ACC112 (cell line): ENCODE measurements at regions not wholly inside any gene's neighbourhood (a gene's known extent, or its start where the extent isn't known, plus 50 kb on each side); places are given as distances from the start of the nearest gene placed in this dataset.
A peak's percentile ranks its signal among the peaks of the same experiment; 100 is the strongest.

ENCODE experiments used
- H2AFZ ChIP-seq: fragments of 200-600 bp; sonication (generic); one replicate; pipeline ENCODE4 v1.6.0; 2017; ENCODE audit warnings: antibody characterized with exemption, low read length; ENCODE audit not compliant: unreplicated experiment
- H3K27ac ChIP-seq: fragments of 200-600 bp; sonication (generic); 2 replicates; pipeline ENCODE4 v1.5.1; 2014; ENCODE audit warnings: low read depth, mild to moderate bottlenecking, antibody characterized with exemption, low read length, moderate library complexity
- H3K27me3 ChIP-seq: fragments of 200-600 bp; sonication (generic); 2 replicates; pipeline ENCODE4 v1.6.1; 2014; ENCODE audit warnings: mild to moderate bottlenecking, antibody characterized with exemption, low read length, moderate library complexity, mixed read lengths; ENCODE audit not compliant: insufficient read depth
- H3K36me3 ChIP-seq: fragments of 200-600 bp; sonication (generic); 2 replicates; pipeline ENCODE4 v1.6.1; 2016; ENCODE audit warnings: mild to moderate bottlenecking, antibody characterized with exemption, low read length, moderate library complexity, mixed read lengths; ENCODE audit not compliant: insufficient read depth
- H3K4me1 ChIP-seq: fragments of 200-600 bp; sonication (generic); one replicate; pipeline ENCODE4 v1.6.1; 2016; ENCODE audit warnings: low read length, mixed read lengths; ENCODE audit not compliant: insufficient read depth, unreplicated experiment, control insufficient read depth
- H3K4me3 ChIP-seq: fragments of 200-600 bp; sonication (generic); 2 replicates; pipeline ENCODE4 v1.5.1; 2014; ENCODE audit warnings: mild to moderate bottlenecking, low read depth, low read length
- H3K79me2 ChIP-seq: fragments of 200-600 bp; sonication (generic); one replicate; pipeline ENCODE4 v1.6.0; 2016; ENCODE audit warnings: low read length; ENCODE audit not compliant: control insufficient read depth, unreplicated experiment, insufficient read depth

DNA sequence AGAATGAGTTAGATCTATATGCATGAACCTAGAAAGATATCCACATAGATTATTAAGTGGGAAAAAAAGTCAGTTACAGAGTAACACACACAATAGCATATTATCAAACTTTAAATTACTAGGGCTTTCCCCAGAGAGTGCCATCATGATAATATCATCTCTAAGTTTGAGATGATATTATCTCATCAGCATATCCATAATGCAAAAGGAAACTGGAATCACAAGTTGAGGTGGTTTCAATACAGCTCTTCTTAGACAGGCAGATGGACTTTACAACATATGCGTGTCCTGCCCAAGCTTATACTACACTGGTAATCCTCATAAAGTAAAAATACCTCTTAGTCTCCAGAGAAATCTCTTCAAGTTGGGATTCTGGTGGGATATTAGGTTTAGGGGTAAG is 236.2 kb upstream of the SERP2 start:
- Histone ChIP-seq H3K4me1 (peaks cover 15% of the 10 kb centered on the region), H3K79me2 (no peaks in the 10 kb centered on the region), H3K4me3 (no peak overlapping the region), H3K27me3 (no peaks in the 10 kb centered on the region), H2AFZ (no peak overlapping the region), H3K36me3 (no peaks in the 10 kb centered on the region), H3K27ac (no peak overlapping the region)

DNA sequence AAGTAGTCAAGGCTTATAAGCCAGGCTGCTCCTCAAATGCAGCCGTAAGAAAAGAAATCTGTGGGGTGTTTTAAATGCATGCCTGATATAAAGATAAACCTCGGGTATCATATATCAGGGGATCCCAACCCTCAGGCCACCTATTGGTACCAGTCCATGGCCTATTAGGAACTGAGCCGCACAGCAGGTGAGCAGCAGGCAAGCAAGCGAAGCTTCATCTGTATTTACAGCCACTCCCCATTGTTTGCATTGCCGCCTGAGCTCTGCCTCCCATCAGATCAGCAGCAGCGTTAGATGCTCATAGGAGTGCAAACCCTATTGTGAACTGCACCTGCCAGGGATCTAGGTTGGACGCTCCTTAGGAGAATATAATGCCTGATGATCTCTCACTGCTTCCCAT is 233.5 kb upstream of the SERP2 start:
- Histone ChIP-seq H3K4me3 (no peak overlapping the region), H2AFZ (no peak overlapping the region), H3K27ac (no peak overlapping the region), H3K4me1 (peaks cover 19% of the 10 kb centered on the region), H3K36me3 (no peaks in the 10 kb centered on the region), H3K79me2 (no peaks in the 10 kb centered on the region), H3K27me3 (no peaks in the 10 kb centered on the region)

DNA sequence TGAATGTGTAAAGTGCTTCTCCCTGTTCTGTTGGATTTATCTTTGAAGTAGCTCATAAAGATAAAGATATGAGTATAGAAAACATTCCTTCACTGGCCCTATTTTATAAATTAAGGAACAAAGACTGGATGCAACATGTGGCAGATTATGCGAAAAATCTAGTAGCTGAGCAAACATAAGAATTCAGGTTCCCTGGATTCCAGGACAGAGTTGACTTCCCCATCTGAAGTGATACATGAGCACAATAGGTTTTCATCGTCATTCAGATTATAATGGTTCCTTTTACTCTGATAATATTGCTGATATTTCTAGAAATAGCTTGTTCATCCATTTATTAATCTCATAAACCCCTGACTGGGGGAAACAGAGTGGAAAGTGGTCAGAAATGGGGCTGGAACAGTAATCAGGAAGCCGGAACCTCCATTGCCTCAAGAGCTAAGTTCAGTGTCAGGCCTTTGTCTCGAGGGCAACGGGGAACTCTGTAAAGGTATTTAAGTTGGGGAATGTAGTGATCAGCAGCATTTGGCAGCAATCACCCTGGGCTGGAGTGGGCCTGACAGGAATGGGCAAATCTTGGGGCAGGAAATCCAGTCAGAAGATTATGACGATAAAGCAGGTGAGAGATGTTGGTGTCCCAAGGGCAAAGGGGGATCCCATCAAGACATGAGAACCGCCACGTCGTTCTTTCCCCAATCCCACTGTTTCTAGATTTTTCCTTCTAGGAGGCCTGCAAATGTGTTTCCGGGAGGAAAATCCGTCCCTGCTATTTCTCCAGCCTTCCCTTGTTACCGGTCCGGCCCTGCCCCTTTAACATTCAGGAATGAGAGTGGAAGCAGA is 232.5 kb upstream of the SERP2 start:
- peak overlapping the region; percentile 46 for H2AFZ ChIP-seq
- no peaks in the 10 kb centered on the region for H3K79me2 ChIP-seq
- no peaks in the 10 kb centered on the region for H3K36me3 ChIP-seq
- no peaks in the 10 kb centered on the region for H3K27me3 ChIP-seq
- H3K27ac ChIP-seq = peak overlapping the region; percentile 86
- H3K4me1 ChIP-seq = peaks cover 19% of the 10 kb centered on the region
- H3K4me3 ChIP-seq = peak overlapping the region; percentile 81

DNA sequence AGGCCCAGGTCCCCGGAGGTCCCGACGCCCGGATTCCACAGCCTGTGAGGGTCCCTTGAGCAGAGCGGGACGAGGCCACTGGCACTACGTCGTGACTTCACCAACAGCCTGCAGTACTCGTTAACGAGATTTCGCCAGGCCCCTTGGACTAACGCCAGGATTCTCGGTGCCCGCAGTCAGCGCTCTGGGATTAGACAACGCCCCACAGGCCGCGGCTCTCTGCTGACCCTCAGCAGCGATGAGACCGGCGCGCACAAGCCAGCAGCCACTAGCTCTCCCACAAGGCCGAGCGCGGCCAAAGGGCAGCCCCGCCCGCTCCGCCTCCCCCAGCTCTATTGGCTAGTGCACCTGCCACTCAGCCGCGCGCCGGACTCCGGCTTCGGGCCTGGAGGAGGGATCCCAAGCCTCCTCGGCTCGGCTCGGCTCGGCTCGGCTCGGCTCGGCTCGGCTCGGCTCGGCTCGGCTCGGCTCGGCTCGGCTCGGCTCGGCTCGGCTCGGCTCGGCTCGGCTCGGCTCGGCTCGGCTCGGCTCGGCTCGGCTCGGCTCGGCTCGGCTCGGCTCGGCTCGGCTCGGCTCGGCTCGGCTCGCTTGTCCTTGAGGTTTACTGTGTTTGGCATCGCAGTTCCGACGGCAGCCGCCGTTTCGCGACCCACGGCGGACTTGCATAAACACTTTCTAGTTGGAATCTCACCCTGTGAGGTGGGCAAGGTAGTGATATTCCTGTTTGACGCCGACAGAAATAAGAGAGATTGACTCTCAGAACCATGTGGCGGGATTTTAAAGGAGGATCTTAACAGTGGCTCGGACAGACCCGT is 231.7 kb upstream of the SERP2 start:
- H3K36me3 ChIP-seq = no peaks in the 10 kb centered on the region
- peak overlapping the region; percentile 86 for H3K27ac ChIP-seq
- peak overlapping the region; percentile 77 for H2AFZ ChIP-seq
- no peaks in the 10 kb centered on the region for H3K79me2 ChIP-seq
- H3K4me1 ChIP-seq = peaks cover 19% of the 10 kb centered on the region
- H3K4me3 ChIP-seq = peak overlapping the region; percentile 81
- no peaks in the 10 kb centered on the region for H3K27me3 ChIP-seq

DNA sequence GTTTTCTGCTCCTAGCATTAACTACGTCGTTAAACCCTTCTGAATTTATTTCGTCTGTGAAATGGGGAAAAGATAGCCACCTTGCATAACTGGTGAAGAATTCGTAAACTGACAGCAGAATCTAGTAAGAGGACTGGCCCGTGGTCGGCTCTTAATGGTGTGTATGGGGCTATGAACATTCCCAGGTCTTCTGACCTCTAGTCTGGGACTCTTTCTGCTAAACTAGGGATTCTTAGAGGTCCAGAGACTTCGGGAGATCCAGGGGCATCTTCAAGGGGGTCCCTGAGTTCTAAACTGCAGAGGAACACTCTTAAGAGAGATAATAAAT is 231.1 kb upstream of the SERP2 start:
- H3K4me1 ChIP-seq = peaks cover 19% of the 10 kb centered on the region
- H3K4me3 ChIP-seq = peak overlapping the region; percentile 74
- no peaks in the 10 kb centered on the region for H3K79me2 ChIP-seq
- H2AFZ ChIP-seq = peak overlapping the region; percentile 77
- 0 out of 2 replicates have a peak overlapping the region, but pooled peaks have one; percentile 31 for H3K27ac ChIP-seq
- no peaks in the 10 kb centered on the region for H3K27me3 ChIP-seq
- H3K36me3 ChIP-seq = no peaks in the 10 kb centered on the region

DNA sequence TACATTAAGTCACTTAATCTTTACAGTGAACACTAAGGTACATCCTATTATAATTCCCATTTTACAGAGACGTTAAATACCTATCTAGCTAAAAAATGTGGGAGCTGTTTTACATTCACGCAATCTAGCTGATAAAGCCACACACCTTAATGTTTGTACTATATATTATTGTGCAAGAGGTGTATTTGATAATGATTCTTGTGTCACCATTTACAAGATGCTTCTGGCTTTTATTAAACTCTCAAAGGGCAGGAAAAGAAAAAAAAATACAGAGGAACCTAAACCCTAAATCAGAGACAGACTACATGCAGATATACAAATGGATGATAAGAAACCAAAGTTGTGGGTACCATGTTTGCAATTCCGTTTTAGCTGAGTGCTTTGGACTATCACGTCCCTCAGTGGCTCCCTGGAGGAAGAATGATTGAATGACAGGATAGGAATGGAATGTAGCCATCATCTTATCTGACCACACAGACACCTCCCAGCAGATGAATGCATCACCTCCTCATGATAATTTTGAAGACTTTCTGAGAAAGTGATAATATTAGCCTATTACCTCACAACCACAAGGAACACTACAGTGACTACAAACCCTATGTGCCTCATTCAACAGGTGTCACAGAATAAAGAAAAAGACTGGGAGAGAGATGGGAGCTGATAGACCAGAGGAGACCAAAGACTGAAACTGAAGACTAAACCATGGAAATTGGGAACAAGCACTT is 230.5 kb upstream of the SERP2 start:
- no peaks in the 10 kb centered on the region for H3K79me2 ChIP-seq
- H2AFZ ChIP-seq = no peak overlapping the region
- no peaks in the 10 kb centered on the region for H3K27me3 ChIP-seq
- H3K4me3 ChIP-seq = peak overlapping the region; percentile 74; the same call in 1 of the 2 replicates
- H3K36me3 ChIP-seq = no peaks in the 10 kb centered on the region
- peaks cover 19% of the 10 kb centered on the region for H3K4me1 ChIP-seq
- no peak overlapping the region for H3K27ac ChIP-seq

DNA sequence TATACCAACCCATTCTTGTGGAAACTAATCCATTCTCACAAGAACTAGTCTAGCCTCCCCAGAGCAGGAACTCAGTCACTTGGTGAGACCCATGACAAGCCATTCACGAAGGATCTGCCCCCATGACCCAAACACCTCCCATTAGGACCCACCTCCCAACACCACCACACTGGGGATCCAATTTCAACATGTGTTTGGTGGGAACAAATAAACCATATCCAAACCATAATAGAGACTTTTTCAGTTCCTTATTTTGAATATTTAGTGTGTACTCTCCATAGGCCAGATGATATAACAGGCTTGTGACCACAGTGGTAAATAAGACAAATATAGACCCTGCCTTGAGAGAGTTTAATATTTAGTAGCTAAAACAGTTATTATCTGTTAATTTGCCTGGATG is 227.5 kb upstream of the SERP2 start:
- Histone ChIP-seq H3K4me1 (peaks cover 17% of the 10 kb centered on the region), H3K79me2 (no peaks in the 10 kb centered on the region), H3K27ac (no peak overlapping the region), H3K4me3 (no peak overlapping the region), H3K36me3 (no peaks in the 10 kb centered on the region), H3K27me3 (no peaks in the 10 kb centered on the region), H2AFZ (no peak overlapping the region)

DNA sequence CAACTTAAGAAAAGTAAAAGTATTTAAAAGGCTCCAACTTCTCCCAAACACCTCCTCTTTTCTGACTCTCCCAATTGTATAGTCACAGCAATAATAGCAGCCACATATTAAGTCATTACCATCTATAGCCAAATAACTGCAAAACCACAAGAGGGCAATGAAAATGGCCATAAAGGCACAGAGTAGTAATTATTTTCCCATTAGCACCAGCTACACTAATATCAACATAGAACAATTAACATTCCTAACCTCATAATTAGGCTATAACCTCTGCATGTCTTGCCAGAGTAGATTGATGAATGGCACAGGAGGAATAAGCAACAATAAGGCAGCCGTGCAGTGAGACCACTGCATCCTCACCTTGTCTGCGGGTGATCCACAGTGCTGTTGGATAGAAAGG is 226.4 kb upstream of the SERP2 start:
- H3K27me3 ChIP-seq = no peaks in the 10 kb centered on the region
- no peaks in the 10 kb centered on the region for H3K79me2 ChIP-seq
- H3K4me3 ChIP-seq = no peak overlapping the region
- H3K36me3 ChIP-seq = no peaks in the 10 kb centered on the region
- H2AFZ ChIP-seq = no peak overlapping the region
- H3K27ac ChIP-seq = no peak overlapping the region
- peaks cover 13% of the 10 kb centered on the region for H3K4me1 ChIP-seq

DNA sequence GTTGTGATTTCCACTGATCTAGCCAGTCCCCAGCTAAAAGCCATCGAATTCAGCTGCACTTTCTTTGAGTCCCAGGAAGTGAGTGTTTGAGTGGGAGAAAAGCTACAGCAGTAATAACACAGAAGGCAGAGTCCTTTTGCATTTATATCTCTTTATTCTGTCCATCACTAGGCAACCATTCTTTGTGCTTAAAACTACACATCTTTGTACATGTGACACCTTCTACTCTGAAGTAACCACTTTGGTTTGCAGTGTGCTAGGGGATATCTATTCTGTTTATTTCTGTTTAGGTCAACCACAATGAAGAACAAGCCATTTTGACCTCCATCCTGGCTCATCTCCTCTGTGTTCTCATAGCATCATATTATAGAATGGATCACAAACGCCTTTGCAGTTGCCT is 226.0 kb upstream of the SERP2 start:
- H3K27me3 ChIP-seq = no peaks in the 10 kb centered on the region
- no peak overlapping the region for H3K27ac ChIP-seq
- no peak overlapping the region for H3K4me3 ChIP-seq
- no peak overlapping the region for H2AFZ ChIP-seq
- peaks cover 11% of the 10 kb centered on the region for H3K4me1 ChIP-seq
- H3K79me2 ChIP-seq = no peaks in the 10 kb centered on the region
- no peaks in the 10 kb centered on the region for H3K36me3 ChIP-seq

DNA sequence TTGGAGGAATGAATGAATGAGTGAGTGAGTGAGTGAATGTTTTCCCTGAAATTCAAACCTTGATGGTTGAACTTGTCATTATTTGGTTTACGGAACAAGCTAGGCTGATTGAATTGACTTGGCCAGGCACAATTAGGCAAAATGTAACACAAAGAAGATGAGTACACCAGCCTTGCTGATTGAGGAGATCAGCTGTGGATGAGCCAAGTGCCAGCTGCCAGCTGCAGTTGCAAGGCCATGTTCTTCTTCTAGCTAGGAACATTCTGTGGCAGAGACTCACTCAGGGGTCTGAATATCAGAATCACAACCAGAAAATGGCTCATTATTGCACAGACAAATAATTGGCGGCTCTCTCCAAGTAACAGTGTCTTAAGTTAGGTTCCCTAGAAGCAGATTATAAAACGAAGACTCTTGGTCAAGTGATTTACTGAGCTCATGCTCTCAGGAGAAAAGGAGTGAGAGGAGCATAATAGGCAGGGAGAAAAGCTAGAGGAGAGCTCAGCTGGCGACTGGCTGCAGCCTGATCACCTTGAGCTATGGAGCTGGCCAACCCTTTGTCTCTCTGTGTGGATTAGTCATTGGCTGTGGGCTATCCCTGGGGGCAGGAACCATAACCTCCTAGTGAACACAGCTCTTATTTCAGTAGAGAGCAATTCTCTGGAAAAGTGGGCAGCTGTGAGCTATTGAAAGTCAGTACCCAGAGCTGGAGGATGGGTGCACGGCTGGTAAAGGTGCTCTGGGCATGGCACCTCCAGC is 225.3 kb upstream of the SERP2 start:
- H3K27ac ChIP-seq = no peak overlapping the region
- H3K27me3 ChIP-seq = no peaks in the 10 kb centered on the region
- H3K36me3 ChIP-seq = no peaks in the 10 kb centered on the region
- peaks cover 4% of the 10 kb centered on the region for H3K4me1 ChIP-seq
- H2AFZ ChIP-seq = no peak overlapping the region
- no peak overlapping the region for H3K4me3 ChIP-seq
- no peaks in the 10 kb centered on the region for H3K79me2 ChIP-seq
